HG03159 (cell line): ENCODE measurements at regions not wholly inside any gene's neighbourhood (a gene's known extent, or its start where the extent isn't known, plus 50 kb on each side); places are given as distances from the start of the nearest gene placed in this dataset.
A peak's percentile ranks its signal among the peaks of the same experiment; 100 is the strongest.

ENCODE experiments used
- ATAC-seq: cut with Tn5 transposase; IDR thresholded peaks from one replicate; pipeline ENCODE4 v1.9.1; 2021; ENCODE audit warnings: mild to moderate bottlenecking, moderate library complexity; ENCODE audit not compliant: unreplicated experiment

DNA sequence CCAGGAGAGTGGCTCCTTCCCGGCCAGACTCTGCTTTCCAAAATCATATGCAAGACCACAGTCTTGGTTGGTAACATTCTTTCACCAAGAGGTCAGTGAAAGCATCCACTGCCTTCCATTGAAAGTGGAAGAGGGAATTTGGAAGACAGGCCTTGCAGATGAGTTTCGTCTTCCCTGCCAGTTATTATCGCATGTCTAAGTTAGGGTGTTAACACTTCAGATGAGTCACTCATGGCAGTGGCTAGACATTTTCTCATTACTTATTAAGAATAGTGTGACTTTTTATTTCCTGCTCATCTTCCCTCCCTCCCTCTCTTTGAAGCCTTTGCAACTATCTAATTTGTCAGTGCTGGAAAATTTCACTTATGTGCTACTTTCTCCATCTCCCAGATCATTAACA lies 102.9 kb upstream of the EPB41L3 start:
- no peak for ATAC-seq

DNA sequence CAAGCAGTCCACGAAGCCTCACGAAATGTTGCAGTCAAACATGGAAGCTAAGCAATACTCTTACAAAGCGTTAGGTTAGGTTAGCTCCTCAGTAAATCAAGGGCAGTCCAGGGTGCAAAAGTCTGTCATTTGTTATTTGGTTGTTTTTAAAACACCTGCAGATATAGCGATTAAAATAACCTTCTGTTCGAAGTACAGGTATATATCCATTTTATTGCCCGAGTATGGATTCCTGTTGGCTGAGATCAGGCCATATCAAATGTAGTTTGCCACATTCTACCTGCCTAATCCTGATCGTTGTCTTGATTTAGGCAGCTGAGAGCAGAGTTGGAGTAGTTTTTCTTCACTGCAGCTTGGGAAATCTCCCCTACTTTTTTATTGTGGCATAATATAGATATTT lies 99.5 kb upstream of the EPB41L3 start:
- no peak for ATAC-seq

DNA sequence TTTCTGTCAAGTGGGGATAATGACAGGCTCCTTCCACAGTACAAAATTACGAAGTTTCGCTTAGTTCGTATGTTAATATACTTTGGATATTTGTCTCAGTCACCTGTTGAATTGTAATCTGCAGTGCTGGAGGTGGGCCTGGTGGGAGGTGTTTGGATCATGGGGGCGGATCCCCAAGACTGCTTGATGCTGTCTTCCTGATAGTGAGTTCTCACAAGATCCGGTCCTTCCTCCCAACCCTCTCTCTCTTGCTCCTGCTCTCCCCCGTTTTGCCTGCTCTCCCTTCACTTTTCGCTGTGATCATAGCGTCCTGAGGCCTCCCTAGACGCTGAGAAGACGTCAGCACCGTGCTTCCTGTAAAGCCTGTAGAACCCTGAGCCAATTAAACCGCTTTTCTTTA lies 97.1 kb upstream of the EPB41L3 start:
- no peak for ATAC-seq

DNA sequence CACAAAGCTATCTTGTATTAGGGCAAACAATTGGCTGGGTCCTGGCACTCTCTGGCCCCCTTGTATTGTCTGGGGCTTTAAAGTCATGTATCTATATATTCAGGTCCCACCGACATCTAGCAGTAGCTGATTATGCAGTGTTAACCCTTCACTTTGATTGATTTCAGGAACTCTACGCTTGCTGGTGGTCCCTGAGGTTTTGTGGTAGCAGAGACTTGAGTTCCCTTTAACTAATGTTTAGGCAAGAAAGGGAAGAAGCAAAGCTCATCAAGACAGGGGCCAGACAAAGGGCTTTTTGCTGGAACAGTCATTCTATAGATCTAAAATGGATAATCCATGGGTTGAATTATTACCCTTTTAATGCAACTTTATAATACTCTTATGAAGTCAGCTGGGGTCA lies 95.3 kb upstream of the EPB41L3 start:
- ATAC-seq = no peak

DNA sequence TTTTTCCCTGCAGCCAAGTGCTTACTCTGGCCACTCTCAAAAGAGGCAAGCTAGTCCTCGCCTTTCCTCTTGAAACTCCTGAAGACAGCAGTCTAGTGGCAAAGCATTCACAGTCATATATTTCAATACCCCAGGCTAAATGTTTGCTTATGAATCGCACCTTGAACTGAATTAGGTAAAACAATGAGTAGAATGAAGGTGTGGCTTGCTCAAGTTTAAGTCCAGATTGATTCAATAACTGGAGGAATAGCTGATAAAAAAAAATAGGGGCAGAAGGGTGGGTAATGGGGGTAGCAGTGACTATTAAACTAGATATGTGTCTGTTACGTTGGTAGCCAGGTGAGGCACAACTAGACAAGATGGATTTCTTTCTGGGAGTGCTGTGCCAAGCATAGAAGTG lies 88.2 kb upstream of the EPB41L3 start:
- ATAC-seq = no peak

DNA sequence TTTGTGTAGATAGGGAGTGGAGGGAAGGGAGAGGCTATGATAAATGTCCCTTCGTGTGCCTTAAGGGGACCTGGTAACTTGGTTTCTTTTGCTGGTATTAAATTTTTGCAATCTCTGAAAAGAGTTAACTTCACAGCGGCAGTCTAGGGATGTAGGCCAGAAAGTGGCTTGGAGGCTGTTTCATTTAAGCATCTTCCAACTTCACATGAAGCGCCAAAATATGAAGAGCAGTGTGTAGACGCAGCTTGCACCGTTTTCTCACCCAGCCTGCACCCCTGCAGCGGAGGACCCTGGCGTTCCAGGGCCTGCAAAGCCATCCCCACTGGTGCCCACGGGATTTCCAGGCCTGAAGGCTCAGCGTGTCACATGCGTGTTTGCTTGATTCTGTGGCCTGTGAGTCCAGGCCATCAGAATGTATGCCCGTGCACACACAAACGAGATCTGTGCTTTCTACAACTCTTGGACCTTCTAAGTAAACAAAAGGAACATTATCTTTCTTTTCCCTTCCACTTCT lies 87.2 kb upstream of the EPB41L3 start:
- ATAC-seq = no peak

DNA sequence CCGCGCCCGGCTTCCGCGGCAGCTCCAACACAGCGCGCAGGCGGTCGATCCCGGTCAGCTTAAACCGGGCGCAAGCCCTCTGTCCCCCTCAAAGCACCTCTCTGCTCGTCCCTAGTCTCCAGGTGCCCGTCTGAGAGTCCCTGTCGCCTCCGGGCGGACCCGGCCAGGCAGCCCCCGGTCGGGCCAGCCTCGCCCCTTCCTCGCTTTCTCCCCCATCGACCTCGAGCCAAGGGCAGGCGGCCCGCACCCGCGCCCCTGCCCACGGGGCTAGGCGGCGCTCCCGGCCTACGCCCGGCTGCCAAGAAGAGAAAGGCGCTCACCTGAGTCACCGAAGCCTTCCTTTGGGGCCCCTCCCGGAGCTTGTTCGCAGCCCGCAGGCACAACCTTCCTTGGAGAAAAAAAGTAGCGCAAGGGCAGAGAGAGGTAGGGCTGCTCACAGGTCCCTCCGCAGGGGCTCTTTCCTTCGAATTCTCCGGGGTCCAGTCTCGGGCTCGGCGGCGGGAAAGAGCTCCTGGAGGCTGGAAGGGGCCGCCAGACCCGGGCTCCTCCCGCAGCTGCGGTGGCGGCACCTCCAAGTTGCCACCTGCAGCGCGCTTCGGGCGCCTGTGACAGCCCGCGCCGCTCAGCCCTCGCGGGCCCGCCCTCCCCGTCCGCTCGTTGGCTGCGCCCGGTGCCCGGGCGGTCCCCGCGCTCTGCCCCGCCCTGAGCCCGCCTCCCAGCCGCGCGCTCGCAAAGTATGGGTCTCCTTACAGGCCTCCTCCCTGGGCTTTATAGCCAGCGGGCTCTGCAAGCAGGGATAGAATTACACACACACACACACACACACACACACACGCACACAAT lies 86.5 kb upstream of the EPB41L3 start:
- peak; percentile 70 for ATAC-seq

DNA sequence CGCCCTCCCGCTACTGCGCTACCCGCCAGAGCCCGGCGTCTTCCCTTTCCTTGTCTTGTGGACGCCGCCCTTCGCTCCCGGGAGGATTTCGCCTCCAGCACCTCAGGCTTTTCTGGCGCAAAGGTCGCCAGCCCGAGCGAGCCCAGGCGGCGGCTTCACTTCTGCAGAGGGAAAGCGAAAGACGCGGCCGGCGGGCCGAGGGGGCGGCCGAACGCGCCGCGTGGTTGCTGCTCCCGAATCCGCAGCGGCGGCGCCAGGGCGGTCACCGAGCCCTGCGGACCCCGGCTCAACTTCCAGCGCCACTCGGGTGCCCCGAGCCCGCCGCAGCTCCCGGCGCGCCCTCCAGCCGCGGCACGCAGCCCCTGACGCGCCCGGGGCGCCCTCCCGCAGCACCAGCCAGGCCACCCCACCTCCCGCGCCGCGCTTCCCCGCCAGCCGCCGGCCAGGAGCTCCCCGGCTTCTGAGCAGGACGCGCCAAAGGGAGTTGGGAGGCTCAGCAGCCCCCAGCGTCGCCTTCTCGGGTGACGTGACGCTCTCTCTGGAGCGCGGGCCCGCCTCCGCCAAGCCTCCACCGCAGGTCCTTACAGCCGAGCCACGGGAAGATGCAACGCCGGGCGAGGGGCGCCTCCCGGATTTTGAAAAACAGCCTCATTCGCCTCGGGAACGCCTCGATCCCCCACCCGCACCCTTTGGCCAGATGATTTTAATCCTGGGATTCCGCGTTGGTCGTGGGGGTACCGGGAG lies 84.9 kb upstream of the EPB41L3 start:
- no peak for ATAC-seq

DNA sequence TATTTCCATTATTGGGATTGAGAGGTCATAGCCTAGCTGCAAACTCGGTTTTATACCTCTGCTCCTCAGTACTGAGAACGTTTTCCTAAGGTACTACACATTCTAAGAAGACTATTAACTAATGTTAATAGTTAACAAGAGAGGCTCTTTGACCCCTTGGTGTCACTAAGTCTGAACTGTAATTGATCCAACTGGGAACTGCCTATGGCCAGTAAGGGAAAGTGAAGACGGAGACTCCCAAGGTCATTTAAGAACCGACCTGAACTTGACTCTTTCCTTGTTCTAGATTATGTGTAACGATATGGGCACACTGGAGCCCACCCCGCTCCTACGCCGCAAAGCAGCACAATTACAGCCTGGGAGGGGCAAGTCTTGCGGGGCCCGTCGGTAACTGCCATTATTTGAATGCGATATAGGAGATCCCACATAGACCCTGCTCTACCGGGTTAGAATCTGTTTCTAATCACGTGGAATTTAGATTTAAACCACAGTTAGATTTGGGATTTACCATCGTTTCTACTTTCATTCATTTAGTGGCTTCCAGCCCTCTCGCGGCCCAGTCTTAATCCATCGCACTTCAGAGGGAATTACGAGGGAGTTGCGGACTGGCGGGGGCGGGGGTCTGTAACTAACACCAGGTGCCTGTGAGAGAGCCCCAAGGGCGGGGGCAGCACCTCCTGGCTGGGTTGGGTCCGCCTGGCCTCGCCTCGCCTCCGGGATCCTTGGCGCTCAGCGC lies 84.1 kb upstream of the EPB41L3 start:
- ATAC-seq = no peak

DNA sequence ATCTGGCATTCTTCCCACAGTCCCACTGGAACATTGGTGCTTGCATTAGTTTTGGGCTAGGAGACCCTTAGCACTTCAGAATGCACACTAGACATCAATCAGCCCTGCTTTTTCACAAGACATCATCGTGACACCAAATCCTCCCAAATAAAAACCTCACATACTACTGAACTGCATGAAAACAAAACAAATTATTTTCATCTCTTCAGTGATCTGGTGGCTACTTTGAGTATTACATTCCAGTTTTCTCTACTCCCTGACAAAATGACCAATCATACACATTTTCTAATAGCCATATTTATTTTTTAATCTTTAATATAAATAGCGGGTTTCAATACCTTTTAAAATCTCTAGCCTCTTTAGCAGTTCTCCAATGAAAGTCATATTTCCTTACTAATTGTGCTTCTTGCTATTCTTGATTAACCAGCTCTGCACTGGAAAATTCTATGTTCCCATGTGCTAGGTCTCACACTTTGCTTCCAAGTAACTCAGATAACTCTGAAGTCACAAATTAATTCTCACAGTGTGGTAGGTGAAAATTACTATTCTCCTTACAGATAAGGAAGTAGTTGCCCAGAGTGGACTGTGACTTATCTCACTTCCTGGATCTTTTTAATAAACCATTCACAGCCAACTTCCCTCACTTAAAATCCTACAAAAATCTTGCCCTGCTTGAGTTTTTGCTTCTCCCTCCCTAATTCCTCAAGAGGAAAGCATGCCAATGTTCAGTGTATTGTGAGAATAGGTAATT lies 82.5 kb upstream of the EPB41L3 start:
- ATAC-seq = no peak

DNA sequence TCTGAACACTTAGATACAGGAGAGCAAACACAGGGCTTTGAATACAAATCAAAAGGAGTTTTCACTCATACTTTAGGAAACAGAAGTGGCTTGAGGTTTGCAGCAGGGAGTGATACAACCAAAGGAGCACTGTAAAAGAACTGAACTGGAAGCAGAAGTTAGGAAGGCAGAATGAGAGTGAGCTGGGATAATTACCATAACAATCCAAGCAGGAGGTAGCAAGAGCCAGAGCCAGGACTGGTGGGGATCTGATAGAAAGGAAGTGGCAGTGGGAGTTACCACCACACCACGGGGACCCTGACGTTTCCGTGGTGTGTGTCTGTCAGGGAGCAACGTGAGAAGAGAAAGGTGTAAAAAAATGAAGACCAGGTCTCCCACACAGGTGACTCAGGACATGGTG lies 81.3 kb upstream of the EPB41L3 start:
- no peak for ATAC-seq

DNA sequence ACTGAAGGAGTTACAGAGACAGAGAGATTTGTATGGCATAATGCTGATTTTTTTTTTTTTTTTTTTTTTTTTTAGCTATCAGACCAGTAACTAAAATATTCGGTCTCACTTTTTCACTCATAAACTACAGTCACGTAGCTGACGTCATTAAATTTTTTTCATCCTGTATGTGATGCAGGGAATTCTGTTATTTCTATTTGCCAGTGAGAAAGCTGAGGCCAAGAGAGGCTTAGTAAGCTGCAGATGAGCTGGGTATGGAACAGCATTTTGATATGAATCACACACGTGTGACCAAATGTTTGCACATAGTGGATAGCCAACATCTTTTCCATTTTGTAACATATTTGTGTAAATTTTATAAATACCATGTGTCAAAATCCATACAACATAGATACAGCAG lies 79.1 kb upstream of the EPB41L3 start:
- no peak for ATAC-seq

DNA sequence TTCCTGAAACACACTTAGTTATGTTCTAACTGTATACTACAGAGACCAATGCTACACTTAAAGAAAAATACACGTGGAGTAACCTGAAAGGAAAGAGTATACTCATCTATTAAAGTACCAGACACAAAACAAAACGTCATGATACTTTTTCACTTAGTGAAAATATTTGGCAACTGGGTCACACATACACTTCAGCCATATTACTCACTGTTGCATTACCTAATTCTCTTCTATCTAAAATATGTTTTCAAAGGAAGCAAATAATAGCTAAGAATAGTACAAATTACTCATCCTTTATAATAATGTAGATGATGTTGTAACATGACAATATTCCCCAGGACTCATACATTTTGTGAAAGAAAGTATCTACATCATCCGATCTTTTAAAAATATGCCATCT lies 76.5 kb upstream of the EPB41L3 start:
- no peak for ATAC-seq

DNA sequence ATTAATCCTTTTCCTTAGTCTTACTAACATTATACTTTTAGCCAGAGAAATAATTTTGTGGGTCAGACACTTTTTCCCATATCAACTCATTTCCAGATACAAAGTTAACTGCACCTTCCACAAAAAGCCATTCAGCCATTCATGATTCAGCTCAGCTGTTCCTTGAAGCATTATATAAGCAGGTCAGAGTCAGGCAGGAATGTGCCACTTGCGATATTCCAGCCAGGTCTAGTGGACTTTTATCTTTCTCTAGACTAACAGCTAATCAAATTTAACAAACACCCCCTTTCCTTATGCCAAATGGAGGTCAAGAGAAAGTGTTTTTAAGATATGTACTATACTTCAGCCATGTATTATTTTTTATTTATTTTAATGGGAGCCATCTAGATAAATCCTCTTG lies 75.6 kb upstream of the EPB41L3 start:
- ATAC-seq = no peak

DNA sequence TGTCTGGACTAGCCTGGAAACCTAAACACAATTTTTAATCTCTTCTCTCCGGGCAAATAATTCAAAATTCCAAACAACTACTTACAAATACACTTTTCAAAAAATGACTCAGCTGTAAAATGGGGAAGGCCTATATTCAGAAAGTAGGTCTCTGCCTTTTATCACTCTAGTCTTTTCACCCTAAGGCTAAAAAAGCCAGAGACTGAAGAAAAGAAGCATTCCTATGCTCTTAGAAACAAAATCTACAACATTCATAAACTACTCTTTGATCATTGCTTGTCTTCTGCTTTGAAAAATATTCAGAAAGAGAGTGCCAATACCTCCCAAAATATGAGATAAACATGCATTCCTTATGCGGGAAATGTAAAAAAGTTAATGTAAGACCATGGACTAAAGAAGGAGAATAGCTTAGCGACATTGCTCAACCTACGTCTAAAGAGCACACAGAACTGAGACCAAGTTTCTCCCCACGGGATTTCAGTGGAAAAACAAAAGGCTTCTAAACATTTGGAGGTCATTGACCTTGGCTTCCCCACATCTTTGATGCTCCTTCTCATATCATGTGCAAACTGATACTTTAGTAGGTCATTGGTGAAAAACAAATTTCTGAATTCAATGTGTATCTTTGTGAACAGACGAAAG lies 74.4 kb upstream of the EPB41L3 start:
- no peak for ATAC-seq

DNA sequence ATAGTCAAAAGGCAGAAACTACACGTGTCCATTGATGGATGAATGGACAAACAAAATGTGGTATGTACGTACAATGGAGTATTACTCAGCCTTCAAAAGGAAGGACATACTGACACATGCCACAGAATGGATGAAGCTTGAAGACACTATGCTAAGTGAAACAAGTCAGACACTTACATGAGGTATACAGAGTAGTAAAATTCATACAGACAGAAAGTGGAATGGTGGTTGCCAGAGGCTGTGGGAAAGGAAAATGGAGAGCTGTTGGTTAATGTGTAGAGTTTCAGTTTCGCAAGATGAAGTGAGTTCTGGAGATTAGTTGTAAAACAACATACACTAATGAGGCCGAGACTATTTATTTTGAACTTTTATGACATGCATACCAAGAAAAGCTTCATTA lies 67.4 kb upstream of the EPB41L3 start:
- no peak for ATAC-seq

DNA sequence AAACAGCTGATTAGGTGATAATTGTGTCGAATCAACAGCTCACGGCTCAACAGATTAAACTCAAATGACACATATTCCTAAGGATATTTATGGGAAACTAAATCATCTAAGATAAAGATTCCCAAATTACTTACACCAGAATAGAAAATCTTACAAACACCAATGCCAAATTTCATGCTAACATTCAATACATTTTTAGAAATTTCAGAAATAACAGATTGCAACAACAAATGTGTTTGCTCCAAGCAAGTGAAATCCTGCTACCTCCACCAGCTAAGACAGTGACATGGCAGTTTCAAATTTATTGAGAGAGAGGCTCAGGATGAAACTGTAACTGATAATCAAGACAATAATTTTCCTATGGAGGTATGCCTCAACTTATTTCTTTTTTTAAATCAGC lies 65.0 kb upstream of the EPB41L3 start:
- ATAC-seq = no peak

DNA sequence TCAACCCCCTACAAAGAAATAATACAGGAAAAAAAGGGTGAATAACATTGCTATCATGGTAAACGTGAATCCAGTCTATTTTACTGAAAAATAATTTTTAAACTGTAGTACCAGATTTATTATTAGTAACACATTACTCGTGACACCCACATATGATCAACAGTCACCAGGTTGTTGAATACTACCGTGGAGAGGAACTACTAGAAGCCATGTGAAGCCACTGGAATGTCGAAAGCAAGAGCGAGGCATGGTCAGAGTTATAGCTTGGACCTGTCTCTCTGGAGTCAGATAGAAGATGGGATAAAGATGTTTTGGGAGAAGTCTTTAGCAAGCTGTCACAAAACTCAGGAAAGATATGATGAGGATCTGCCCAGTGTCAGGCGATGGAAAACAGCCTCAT lies 63.2 kb upstream of the EPB41L3 start:
- ATAC-seq = no peak

DNA sequence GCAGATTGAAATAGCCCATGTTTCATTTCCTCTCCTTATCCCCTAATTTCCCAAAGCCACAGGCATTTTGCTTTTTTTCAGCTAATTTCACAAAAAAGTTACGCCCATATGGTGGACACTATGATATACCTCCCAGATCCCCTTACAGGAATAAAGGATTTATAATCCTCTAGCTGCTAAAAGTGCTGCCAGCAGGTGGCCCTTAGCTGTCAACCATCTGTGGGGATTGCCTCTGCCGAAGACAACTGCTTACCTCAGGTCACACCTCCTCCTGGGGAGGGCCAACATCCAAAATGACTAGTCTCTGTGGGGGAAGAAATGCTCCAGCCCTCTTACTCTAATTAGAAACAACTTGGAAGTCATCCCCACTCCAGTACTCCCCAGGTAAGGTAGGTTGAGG lies 61.0 kb upstream of the EPB41L3 start:
- no peak for ATAC-seq

DNA sequence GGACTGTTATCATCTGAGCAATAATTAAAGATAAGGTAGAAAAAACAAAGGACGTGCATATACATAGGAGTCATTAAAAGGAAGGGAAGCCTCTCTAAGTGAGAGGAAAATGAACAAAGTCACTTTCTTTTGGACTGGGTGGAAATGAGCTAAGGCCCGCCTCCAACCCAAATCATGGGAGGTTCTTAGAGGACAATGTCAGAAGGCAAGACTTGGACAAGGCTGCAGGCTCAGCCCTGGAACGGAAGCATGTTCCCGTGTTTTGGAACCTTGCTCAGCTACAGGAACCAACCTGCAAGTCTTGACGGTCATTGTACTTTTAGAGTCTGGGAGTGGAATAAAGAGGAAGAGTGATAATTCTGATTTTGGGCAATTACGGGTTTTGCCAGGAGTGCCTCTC lies 59.4 kb upstream of the EPB41L3 start:
- ATAC-seq = no peak
